ENCODE measurements at regions not wholly inside any gene's neighbourhood (a gene's known extent, or its start where the extent isn't known, plus 50 kb on each side); places are given as distances from the start of the nearest gene placed in this dataset.
"Not testable (repeated sequence)": the region's sequence is repeated elsewhere in the genome, so short reads cannot be mapped to it uniquely, and the experiment has no call there.

DNA sequence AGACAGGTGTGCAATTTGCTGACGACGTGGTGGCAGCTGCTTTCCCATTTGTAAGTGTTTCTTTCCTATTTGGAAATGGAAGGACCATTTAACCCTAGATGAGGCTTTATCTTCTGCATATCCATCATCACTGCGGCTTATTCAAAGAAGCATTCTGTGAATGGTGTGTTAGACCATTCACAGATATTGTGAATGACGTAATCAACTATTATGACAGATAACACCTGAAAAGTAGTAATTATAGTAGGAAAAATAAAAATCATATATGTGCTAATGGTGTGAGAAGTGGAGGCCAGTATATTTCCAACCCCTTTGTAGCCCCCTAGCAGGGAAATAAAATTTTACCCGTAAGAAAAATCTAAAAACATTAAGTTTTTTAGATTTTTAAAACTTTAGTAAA is 424.5 kb upstream of the CRIM1 start:
- FAIRE-seq, result no peak

DNA sequence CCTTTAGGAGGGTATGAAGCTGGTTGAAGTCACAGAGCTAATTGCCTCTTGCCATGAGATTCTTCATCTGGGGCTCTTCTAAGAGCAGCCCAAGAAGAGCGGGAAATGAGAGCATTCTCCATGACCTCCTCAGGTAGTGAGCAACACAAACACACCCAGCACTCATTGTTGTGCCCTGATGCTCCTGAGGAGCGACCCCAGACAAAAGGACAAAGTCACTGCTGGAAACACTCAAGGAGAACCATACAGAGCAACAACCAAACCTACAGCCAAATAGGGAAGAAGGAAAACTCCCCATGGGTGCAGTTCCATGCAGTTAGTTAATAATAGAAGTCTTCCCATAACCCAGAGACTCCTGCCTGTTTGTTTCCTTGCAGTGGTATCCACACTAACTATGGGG is 426.0 kb upstream of the CRIM1 start:
- no peak for FAIRE-seq

DNA sequence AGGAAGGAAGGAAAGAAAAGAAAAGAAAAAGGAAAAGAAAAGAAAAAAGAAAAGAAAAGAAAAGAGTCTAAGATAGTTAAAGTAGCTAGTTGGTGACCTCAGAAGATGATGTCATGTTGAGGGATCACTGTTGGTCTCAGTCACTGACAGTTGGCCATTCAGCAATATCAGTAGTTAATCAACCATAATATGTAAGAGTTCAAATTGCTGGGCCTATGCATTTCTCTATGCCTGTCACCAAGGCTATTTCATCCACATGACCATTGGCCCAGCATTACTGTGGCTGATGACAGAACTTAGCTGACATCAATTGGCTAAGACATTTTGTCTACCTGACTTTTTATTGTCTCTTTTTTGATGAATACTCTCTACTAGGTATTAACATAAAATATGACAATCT is 435.5 kb upstream of the CRIM1 start:
- FAIRE-seq, result no peak

DNA sequence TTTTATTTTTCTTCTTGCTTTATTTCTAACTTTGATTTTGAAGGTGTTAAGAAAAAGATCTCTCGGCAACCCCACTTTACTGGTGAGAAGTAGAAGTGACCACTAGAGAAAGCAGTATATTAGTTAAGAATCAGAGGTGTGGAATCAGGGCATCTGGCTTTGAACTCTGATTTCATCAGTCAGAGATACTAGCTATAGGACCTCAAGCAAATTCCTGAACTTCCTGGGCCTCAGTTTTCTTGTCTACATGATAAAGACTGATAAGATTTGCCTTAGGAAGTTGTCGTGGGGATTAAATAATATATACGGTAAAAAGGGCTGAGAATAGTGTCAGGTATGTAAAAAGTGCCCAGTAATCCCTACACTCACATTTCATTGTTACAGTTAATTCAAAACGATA is 440.3 kb upstream of the CRIM1 start:
- FAIRE-seq, result no peak

DNA sequence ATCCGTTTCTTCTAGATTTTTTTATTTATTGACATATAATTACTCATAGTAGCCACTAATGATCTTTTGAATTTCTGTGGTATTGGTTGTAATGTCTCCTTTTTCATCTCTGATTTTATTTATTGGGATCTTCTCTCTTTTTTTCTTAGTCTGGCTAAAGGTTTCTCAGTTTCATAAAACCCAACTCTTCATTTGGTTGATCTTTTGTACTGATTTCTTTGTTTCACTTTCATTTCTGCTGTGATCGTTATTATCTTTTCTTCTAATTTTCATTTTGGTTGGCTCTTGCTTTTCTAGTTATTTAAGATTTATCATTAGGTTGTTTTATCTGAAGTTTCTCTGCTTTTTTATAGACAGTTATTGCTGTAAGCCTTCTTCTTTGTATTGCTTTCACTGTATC is 463.6 kb upstream of the CRIM1 start:
- FAIRE-seq, result no peak

DNA sequence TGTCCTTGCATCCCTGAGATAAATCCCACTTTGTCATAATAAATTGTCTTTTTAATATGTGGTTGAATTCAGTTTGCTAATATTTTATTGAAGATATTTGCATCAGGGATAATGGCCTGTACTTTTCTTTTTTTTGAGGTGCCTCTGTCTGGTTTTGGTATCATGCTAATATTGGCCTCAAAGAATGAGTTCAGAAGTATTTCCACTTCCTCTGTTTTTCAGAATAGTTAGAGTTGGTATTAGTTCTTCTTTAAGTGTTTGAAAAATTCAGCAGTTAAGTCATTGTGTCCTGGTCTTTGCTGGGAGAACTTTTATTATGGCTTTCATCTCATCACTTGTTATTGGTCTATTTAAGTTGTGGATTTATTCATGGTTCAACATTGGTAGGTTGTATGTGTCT is 464.1 kb upstream of the CRIM1 start:
- FAIRE-seq, result no peak

DNA sequence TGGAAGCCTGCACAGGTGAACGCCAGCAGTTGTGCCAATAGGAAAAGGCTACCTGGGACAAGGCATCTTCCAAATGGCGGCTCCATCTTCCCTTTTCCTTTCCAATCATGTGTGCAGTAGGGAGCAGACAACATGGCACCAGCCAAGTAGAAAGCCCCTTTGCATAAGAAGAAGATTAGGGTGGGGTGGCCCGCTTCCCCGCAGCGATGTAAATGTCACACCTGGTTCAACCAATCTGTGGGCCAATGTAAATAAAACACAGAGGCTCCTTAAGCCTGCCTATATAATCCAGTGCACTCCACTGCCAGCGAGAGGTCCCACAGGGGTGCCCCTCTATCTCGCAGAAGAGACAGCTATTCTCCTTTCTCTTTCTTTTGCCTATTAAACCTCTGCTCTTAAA is 468.4 kb upstream of the CRIM1 start:
- FAIRE-seq, result no peak

DNA sequence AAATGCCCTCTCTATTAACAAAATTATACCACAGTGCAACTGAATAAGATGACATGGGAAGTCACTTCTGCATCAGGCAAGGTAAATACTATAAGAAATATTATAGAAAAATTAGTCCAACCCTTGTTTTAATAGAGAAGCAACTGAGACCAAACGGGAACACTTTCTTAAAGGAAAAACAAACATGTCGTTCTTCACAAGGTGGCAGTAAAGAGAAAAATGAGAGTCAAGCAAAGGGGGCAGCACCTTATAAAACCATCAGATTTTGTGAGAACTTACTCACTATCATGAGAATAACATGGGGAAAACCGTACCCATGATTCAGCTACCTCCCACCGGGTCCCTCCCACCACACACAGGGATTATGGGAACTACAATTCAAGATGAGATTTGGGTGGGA is 481.7 kb upstream of the CRIM1 start:
- FAIRE-seq, result no peak

DNA sequence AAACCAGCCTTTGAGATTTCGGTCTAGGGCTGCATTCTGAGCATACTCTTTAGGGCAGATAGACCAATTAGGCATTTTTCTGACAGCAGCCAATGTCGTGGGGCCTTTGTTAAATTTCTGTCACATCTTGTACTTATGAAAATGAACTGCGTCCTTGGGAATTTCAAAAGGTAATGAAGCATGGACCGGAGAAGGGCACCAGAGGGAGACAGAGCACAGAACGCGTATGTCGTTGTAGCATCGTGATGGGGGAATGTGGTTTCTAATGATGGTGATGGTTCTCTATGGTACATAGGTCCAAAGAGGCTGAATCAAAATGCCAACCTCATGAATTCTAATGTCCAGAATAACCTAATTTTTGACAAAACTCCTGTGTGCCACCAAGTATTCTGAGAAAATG is 483.9 kb upstream of the CRIM1 start:
- FAIRE-seq, result no peak

DNA sequence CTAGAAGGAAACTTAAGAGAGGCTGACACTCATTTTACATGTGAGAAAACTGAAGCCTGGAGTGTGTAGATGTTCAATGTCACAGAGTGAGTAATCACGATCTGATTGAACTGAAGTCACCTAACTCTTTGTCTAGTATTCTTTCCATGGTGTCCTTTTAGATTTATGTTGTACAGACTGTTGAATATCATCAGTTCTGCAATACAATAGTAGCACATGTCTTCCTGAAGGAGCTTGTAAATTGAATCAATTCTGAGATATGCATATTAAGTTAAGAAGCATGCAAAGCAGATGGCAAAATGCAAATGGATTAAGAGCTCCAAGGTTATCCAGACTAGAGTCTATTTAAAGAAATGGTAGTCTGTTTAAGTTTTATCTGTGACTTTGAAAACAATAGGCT is 484.9 kb upstream of the CRIM1 start:
- FAIRE-seq, result no peak

DNA sequence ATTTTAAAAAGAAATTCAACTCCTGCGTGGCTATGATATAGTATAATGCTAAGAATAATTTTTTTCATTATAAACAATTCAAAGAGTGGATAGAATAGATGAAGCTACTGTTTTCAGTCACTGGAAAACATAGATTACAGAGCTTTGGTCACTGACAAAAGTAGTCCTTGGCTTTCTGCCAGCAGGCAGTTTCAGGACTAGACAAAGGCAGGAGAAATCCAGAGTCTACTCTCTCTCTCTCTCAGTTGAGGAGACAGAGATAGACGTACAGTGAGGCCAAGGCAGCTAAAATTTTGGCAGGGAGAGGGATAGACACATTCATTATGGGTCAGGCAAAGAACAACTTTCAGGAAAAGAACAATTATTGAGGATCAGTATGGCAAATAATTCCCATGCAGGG is 491.4 kb upstream of the CRIM1 start:
- no peak for FAIRE-seq

DNA sequence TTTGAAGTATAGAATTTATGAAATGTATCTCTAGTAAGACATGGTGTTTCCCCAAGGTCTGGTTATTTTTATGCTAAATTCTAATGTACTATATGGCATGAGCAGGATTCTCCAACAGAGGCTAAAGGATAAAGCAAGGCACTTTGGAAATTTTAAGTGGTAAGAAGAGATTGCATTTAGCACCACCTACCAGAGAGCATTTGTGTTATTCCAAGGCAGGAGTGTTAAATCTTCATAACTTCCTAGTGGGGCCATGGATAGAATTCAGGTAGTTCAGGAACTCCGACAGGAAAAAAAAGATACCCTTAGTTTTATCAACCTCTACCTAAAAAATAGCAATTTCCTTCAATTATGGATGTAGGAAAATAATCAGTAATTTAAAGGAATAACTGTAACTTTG is 497.4 kb upstream of the CRIM1 start:
- FAIRE-seq, result no peak

DNA sequence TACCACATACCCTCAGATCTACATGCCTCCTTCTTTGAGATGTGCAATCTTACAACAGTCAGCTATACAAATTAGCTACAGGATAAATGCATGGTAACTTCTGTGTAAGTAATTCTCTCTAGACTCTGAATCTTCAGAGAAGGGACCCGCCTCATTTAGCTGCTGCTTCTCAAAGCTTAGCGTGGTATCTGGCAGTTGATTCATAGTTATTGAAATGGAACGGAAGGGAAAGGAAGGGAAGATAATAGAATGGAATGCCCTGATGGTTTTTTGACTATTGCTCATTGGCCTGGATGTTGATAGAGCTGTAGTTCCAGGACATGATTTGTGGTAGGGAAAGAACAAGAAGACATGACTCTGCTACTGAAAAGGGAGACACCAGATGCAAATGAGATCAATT is 498.1 kb upstream of the CRIM1 start:
- FAIRE-seq, result no peak

DNA sequence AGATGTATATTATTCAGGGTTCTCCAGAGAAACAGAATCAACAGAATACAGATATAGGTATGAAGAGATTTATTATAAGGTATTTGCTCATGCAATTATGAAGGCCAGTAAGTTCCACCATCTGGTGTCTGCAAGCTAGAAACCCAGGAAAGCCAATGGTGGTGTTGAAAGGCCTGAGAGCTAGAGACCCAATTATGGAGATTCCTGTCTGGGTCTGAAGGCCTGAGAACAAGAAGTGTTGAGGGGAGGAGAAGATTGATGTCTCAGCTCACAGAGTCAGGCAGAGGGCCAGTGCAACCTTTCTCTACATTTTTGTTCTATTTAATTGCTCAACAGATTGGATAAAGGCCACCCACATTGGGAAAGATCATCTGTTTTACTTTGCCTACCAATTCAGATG is 524.2 kb upstream of the CRIM1 start:
- no peak for FAIRE-seq

DNA sequence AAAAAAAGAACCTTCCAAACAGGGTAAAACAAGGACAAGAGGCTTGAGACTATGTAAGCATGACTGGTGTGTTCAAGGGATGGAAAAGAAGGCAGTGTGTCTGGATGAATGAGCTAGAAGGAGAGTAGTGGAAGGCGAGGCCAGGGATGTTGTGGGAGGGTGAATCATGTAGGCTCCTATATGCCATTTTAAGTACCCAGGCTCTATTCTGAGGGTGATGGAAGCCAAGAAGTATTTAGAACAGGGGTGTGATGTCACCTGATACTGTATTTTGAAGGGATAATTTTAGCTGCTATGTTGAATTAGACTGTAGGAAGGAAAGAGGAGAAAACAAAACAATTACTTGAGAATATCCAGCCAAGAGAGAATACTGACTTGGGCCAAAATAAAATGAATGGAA is 524.7 kb upstream of the CRIM1 start:
- no peak for FAIRE-seq

DNA sequence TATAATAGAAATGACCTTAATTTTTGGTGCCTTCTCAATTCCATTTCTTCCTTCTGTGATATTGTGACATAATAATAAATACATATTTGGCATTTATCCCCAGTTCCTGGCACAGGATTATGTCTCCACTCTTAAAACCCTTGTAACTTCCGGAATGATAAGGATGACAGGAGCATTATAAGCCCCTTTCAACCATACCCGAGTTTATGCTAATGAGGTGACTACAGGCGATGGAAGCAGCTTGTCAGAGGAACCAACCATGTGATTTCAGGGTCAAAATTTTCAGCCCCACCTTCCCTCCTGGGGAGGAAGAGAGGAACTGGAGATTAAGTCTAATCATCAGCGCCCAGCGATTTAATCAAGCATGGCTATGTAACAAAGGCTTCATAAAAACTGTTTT is 528.5 kb upstream of the CRIM1 start:
- FAIRE-seq, result no peak

DNA sequence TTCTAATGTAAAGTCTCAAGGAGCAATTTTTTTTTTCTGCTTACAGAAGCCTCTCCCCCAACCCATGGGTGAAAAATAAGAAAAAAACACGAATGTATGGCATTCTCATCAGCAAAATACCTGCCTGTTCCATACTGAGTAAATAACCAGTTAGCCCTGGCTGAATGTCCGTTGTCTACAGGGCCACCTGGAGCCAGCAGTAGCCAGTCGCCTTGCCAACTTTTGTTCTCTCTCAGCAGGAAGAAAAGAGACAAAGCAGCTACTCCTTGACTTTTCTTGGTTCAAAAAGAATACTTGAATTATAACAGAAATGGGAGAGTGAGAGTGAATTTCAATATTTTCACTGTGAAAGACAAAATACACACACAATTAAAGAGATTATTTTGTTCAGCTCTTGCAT is 532.9 kb upstream of the CRIM1 start:
- FAIRE-seq, result no peak

DNA sequence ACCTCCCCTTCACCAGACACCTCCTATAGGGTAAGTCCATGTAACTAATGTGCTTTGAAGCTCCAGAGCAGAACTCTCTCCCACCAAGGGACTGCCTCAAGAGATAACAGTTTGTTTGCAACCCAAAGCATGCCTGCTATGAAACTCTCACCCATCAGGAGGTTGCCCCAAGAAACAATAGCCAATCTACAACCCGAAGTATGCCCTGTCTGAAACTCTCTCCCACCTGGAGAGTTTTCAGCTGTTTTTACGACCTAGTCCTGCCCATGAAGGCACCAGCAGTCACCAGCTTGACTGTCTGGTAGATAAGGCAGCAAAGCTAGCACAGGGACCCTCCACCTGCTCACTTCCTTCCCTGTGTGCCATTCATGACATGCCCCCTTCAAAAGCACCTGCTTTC is 533.9 kb upstream of the CRIM1 start:
- no peak for FAIRE-seq

DNA sequence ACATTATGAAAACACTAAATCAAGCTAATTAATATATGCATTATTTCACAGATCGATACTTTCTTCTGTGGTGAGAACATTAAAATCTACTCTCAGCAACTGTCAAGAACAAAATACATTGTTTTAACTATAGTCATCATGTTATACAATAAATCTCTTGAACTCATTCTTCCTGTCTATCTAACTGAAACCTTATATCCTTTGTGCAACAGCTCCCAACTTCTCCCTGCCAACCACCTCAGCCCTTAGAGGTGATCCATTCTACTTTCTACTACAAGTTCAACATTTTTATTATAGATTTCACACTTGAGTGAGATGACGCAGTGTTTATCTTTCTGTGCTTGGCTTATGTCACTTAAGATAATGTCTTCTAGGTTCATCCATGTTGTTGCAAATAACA is 535.2 kb upstream of the CRIM1 start:
- FAIRE-seq, result no peak

DNA sequence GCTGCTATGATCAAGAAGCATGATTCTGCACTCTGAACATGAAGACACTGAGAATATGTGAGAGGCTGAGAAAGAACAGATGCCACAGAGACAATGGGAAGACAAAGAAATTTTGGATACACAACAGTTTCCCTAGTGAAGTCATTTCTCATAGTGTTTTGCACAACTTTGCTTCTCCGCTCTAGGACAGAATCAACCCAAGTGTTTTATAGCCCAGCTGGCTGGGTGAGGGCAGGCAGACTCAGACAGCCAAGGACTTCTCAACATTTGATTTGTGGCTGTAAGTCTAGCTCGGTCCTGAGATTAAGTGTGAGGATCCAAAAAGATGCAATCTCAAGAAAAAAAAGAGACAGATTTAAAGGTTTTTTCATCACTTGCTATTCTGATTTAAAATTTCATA is 536.5 kb upstream of the CRIM1 start:
- no peak for FAIRE-seq

DNA sequence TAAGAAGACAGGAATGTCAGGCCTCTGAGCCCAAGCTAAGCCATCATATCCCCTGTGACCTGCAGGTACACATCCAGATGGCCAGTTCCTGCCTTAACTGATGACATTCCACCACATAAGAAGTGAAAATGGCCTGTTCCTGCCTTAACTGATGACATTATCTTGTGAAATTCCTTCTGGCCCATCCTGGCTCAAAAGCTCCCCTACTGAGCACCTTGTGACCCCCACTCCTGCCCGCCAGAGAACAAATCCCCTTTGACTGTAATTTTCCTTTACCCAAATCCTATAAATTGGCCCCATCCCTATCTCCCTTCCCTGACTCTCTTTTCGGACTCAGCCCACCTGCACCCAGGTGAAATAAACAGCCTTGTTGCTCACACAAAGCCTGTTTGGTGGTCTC is 537.2 kb upstream of the CRIM1 start:
- FAIRE-seq, result not testable (repeated sequence)

DNA sequence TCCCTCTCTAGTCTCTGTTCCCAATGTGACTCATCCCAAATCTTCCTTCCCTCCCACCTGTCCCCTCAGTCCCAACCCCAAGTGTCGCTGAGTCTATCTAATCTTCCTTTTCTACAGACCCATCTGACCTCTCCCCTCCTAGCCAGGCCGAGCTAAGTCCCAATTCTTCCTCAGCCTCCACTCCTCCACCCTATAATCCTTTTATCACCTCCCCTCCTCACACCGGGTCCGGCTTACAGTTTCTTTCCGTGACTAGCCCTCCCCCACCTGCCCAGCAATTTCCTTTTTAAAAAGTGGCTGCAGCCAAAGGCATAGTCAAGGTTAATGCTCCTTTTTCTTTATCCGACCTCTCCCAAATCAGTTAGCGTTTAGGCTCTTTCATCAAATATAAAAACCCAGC is 541.0 kb upstream of the CRIM1 start:
- not testable (repeated sequence) for FAIRE-seq

DNA sequence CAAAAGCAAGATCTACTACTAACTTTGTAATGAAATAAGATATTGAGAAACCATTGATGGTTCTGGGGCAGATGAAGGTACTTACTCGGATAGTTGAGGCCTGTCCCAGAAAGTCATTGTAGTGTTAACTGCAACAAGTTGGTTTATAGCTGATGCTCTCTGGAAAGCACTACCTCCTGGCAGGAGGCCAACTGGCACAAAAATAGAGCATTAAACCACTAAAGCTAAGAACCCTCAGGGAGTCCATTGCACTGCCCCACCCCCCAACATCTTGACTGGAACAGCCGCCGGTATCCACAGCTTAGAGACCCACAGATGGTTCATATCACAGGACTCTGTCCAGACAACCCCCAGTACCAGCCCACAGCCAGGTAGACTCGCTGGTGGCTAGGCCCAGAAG is 552.5 kb upstream of the CRIM1 start:
- no peak for FAIRE-seq

DNA sequence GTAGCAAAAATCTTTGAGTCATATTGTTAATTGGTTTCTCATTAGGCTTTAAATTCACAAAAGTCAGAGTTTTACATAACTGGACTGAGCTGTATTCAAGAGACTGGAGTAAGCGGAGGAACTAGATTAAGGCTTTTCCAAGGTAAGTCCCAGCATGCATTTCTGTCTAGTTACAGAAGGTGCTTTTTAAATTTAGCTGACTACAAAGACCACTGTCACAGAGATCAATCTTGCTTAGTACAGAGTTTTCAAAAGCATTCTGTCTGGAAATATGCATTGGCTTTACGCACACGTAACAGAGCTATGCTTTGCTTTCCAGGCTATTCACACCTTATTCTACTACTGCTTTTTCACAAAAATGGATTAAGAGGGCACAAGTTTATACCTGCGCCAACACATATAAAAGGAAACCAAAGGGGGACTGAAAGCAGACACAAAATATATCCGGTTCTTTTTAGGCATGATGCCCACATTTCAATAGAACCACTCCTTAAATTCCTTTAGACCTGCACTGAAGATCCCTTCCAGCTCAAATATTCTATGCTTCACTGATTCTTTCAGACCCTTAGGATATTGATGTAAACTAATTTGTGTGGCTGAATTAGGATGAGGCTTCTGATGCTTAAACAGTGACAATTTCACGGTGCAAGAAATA is 560.7 kb upstream of the CRIM1 start:
- no peak for FAIRE-seq

DNA sequence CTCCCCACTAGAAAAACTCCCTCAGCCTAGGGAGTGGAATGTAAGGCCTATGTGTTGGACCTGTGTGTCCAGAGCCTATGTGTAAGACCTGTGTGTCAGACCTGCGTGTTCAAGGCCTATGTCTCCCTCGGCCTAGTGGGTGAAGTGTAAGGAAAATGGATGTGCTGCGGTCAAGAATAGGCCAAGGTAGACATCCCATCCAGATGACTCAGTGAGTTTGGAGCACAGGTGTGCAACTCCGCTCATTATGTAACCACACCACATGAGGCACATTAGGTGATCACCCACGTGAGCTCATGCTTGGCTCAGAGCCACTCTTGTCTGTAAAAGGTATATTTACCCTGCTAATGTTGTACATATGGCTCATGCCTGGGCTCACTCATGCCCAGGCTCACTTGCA is 565.3 kb upstream of the CRIM1 start:
- no peak for FAIRE-seq

DNA sequence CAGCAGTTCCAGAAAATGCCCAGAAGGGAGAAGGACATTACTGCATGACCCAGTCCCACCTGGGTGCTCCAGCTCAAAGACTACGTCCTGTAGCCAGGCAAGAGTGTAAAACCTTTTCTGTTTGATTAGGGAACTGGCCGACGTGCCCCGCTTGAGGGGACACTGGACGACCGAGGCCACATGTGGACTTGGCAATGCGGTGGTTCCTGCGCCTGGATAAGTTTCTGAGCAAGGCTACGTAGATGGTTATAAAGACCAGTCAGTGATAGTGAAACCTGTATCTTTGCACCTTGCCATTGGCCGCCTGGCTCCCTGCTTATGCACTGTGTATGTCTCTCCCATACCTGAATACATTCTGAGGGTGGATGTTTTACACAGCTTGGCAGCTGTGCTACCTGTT is 567.0 kb upstream of the CRIM1 start:
- no peak for FAIRE-seq

All from G401.6 (cell line).